ENCODE measurements at regions not wholly inside any gene's neighbourhood (a gene's known extent, or its start where the extent isn't known, plus 50 kb on each side); places are given as distances from the start of the nearest gene placed in this dataset.

DNA sequence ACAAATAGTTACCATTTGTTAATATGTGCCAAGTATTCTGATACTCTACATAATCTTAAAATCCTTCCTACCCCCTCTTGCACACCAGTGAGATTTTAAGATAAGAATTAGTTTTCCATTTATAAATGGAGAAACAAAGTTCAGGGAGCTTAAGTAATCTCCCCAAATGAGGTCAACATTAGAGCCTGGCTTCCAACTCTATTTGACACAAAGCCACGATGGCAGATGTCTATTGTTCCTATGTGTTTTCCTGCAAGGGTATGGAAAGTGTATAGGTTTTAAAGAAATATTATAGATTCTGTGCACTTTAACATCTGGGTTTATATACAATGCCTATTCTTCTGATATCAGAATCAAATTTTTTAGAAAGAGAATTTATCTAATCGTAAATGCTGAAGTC lies 143.9 kb upstream of the SEMA3C start:
- TF ChIP-seq POLR2AphosphoS5 (IDR thresholded peaks at IDR 0.05; ENCODE audit: low read depth, low read length) = no peak
- TF ChIP-seq, protein P1, sequence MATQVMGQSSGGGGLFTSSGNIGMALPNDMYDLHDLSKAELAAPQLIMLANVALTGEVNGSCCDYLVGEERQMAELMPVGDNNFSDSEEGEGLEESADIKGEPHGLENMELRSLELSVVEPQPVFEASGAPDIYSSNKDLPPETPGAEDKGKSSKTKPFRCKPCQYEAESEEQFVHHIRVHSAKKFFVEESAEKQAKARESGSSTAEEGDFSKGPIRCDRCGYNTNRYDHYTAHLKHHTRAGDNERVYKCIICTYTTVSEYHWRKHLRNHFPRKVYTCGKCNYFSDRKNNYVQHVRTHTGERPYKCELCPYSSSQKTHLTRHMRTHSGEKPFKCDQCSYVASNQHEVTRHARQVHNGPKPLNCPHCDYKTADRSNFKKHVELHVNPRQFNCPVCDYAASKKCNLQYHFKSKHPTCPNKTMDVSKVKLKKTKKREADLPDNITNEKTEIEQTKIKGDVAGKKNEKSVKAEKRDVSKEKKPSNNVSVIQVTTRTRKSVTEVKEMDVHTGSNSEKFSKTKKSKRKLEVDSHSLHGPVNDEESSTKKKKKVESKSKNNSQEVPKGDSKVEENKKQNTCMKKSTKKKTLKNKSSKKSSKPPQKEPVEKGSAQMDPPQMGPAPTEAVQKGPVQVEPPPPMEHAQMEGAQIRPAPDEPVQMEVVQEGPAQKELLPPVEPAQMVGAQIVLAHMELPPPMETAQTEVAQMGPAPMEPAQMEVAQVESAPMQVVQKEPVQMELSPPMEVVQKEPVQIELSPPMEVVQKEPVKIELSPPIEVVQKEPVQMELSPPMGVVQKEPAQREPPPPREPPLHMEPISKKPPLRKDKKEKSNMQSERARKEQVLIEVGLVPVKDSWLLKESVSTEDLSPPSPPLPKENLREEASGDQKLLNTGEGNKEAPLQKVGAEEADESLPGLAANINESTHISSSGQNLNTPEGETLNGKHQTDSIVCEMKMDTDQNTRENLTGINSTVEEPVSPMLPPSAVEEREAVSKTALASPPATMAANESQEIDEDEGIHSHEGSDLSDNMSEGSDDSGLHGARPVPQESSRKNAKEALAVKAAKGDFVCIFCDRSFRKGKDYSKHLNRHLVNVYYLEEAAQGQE (IDR thresholded peaks at IDR 0.05; ENCODE audit: insufficient read depth in 1 of 2, low read depth in 2 of 2, low read length in 2 of 2) = no peak
- no peak for TF ChIP-seq FOXP2 (optimal IDR thresholded peaks at IDR 0.05; ENCODE audit: borderline replicate concordance, extremely low read depth, extremely low read length, insufficient read depth)
- no peak for TF ChIP-seq TAF1 (IDR thresholded peaks at IDR 0.05; ENCODE audit: borderline replicate concordance, insufficient read depth, low read length)
- TF ChIP-seq SIN3A (IDR thresholded peaks at IDR 0.05; ENCODE audit: borderline replicate concordance, insufficient read depth, low read length) = no peak

DNA sequence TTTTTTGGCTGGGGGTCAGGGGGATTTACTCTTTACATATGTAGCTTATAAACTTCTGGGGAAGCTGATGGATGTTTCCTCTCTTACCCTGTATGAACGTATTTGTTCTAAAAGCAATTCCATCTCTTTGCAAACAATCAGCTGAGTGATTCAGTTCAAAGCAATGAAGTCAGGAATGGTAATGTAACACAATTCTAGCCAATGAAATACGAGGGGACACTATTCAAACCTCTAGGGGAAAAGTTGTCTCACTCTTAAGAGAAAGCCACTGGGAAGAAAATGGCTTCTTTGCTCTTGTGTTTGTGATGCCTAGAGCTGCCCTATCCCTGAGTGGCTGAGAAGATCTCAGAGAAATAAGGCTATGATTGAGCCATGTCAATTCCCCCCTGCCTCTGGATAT lies 134.8 kb upstream of the SEMA3C start:
- TF ChIP-seq SIN3A (IDR thresholded peaks at IDR 0.05; ENCODE audit: borderline replicate concordance, insufficient read depth, low read length) (no peak), POLR2AphosphoS5 (IDR thresholded peaks at IDR 0.05; ENCODE audit: low read depth, low read length) (no peak), TAF1 (IDR thresholded peaks at IDR 0.05; ENCODE audit: borderline replicate concordance, insufficient read depth, low read length) (no peak), FOXP2 (optimal IDR thresholded peaks at IDR 0.05; ENCODE audit: borderline replicate concordance, extremely low read depth, extremely low read length, insufficient read depth) (no peak)
- TF ChIP-seq, protein P1 (IDR thresholded peaks at IDR 0.05; ENCODE audit: insufficient read depth in 1 of 2, low read depth in 2 of 2, low read length in 2 of 2) = no peak

DNA sequence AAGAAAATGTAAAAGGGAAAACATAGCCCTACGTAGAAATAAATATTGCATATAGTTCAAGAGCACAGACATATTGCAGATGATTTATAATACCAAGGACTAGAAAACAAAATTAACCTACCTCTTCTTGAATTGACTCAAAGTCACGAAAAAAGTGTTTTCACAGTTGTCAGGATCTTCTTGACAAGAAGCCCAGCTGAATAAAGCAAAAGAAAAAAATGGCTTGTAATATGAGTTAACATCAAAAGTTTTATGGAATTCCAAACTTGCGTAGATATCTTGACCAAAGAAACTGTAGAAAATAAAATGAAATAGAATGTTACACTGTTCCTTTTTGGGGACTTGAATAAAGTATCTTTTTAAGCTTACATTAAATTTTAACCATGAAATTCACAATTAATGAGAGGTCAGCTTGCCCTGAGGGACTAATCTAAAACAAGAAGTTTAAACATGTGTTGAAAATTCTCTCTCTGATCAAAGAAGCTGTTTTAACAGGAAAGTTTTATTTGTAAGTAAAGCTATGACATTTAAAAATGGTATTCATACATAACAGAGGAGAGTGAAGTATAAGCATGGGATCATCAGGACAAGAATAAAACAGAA lies 133.1 kb upstream of the SEMA3C start:
- TF ChIP-seq FOXP2 (optimal IDR thresholded peaks at IDR 0.05; ENCODE audit: borderline replicate concordance, extremely low read depth, extremely low read length, insufficient read depth) (no peak), POLR2AphosphoS5 (IDR thresholded peaks at IDR 0.05; ENCODE audit: low read depth, low read length) (no peak), TAF1 (IDR thresholded peaks at IDR 0.05; ENCODE audit: borderline replicate concordance, insufficient read depth, low read length) (no peak), SIN3A (IDR thresholded peaks at IDR 0.05; ENCODE audit: borderline replicate concordance, insufficient read depth, low read length) (no peak)
- TF ChIP-seq, protein P1 (IDR thresholded peaks at IDR 0.05; ENCODE audit: insufficient read depth in 1 of 2, low read depth in 2 of 2, low read length in 2 of 2) = no peak

DNA sequence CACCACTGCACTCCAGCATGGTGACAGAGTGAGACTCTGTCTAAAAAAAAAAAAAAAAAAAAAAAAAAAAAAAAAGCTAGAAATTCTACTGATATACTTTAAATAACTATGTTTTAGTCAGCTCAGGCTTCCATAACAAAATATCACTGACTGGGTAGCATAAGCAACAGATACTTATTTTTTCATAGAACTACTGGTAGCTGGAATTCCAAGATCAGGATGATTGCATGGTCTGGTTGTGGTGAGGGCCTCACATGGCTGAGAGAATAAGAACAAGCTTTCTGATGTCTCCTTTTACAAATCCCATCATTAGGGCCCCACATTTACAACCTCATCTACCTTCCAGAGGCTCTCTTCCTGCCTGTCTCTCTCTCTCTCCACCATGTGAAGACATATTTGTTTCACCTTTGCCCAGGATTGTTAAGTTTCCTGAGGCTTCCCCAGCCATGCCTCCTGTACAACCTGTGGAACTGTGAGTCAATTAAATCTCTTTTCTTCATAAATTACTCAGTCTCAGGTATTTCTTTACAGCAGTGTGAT lies 126.7 kb upstream of the SEMA3C start:
- TF ChIP-seq, protein P1 (IDR thresholded peaks at IDR 0.05; ENCODE audit: insufficient read depth in 1 of 2, low read depth in 2 of 2, low read length in 2 of 2) = no peak
- no peak for TF ChIP-seq FOXP2 (optimal IDR thresholded peaks at IDR 0.05; ENCODE audit: borderline replicate concordance, extremely low read depth, extremely low read length, insufficient read depth)
- no peak for TF ChIP-seq POLR2AphosphoS5 (IDR thresholded peaks at IDR 0.05; ENCODE audit: low read depth, low read length)
- TF ChIP-seq SIN3A (IDR thresholded peaks at IDR 0.05; ENCODE audit: borderline replicate concordance, insufficient read depth, low read length) = no peak

Data from PFSK-1 (cell line).